BE2C (cell line): ENCODE measurements at regions not wholly inside any gene's neighbourhood (a gene's known extent, or its start where the extent isn't known, plus 50 kb on each side); places are given as distances from the start of the nearest gene placed in this dataset.

Experiments
- DNase-seq: peaks from one replicate; pipeline ENCODE4 v3.0.0-alpha.2; 2020
- H3K27me3 ChIP-seq: fragments of 250-450 bp; sonication (Bioruptor Pico); 2 replicates; pipeline ENCODE4 v1.5.1; 2020; ENCODE audit warnings: mild to moderate bottlenecking
- H3K36me3 ChIP-seq: fragments of 250-450 bp; sonication (Bioruptor Pico); 2 replicates; pipeline ENCODE4 v1.5.1; 2020; ENCODE audit warnings: mild to moderate bottlenecking
- H3K4me1 ChIP-seq: fragments of 250-450 bp; sonication (Bioruptor Pico); 2 replicates; pipeline ENCODE4 v1.5.1; 2020
- H3K4me3 ChIP-seq: 2 replicates; pipeline ENCODE4 v1.5.1; 2011; ENCODE audit warnings: low read depth, low read length
- H3K9me3 ChIP-seq: fragments of 250-450 bp; sonication (Bioruptor Pico); 2 replicates; pipeline ENCODE4 v1.5.1; 2020
- TF ChIP-seq, protein P1 (sequence below): IDR thresholded peaks from 2 replicates; pipeline ENCODE4 v1.5.1; 2012; ENCODE audit warnings: mild to moderate bottlenecking, low read depth, low read length

DNA sequence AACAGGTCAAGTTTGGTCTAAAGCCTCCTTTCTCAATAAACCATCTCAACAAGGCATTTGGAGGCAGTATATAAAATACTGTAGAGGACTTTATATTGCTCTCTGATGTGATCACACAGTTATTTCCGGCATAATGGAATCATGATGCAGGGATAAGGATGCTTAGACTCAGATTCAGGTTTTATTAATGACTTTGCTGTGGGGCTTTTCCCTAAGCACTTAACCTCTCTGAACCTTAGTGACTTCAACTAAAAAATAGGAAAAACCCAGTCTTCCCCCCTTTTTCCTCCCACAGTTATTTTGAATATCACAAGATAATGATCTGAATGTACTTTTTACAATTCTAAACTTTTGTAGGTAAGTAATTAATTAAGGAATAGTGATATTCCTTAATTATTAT, 94.8 kb upstream of the TENM4 start:
- Histone ChIP-seq H3K27me3 (no peaks in the 10 kb centered on the region), H3K4me1 (no peaks in the 10 kb centered on the region)
- no peak for DNase-seq

DNA sequence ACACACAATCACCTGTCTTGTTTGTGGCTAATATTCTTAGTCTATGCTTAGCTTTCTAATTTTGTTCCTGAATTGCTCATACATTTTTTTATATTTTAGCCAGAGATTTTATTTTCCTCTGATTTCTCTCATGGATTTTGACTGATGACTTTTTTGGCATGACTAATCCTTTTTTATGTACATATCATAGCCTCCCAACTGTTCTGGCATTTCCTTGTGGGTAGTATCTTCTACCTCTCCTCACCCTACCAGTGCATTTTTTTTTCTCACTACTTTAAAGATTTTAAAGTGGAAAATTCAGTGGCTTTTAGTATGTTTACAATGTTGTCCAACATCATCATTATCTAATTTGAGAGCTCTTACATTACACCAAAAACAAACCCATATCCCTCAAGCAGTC, 84.4 kb upstream of the TENM4 start:
- DNase-seq, result no peak
- H3K4me3 ChIP-seq, result no peak overlapping the region
- H3K9me3 ChIP-seq, result no peaks in the 10 kb centered on the region
- no peaks in the 10 kb centered on the region for H3K36me3 ChIP-seq
- 0 out of 2 replicates have a peak, but pooled peaks cover 3% of the 10 kb centered on the region for H3K27me3 ChIP-seq
- TF ChIP-seq, protein P1, sequence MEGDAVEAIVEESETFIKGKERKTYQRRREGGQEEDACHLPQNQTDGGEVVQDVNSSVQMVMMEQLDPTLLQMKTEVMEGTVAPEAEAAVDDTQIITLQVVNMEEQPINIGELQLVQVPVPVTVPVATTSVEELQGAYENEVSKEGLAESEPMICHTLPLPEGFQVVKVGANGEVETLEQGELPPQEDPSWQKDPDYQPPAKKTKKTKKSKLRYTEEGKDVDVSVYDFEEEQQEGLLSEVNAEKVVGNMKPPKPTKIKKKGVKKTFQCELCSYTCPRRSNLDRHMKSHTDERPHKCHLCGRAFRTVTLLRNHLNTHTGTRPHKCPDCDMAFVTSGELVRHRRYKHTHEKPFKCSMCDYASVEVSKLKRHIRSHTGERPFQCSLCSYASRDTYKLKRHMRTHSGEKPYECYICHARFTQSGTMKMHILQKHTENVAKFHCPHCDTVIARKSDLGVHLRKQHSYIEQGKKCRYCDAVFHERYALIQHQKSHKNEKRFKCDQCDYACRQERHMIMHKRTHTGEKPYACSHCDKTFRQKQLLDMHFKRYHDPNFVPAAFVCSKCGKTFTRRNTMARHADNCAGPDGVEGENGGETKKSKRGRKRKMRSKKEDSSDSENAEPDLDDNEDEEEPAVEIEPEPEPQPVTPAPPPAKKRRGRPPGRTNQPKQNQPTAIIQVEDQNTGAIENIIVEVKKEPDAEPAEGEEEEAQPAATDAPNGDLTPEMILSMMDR, result no peak
- no peaks in the 10 kb centered on the region for H3K4me1 ChIP-seq

More for the DNA sequence above, 94.8 kb upstream of the TENM4 start:
- Histone ChIP-seq H3K36me3 (no peaks in the 10 kb centered on the region), H3K4me3 (no peak overlapping the region), H3K9me3 (no peaks in the 10 kb centered on the region)
- TF ChIP-seq, protein P1, result no peak

DNA sequence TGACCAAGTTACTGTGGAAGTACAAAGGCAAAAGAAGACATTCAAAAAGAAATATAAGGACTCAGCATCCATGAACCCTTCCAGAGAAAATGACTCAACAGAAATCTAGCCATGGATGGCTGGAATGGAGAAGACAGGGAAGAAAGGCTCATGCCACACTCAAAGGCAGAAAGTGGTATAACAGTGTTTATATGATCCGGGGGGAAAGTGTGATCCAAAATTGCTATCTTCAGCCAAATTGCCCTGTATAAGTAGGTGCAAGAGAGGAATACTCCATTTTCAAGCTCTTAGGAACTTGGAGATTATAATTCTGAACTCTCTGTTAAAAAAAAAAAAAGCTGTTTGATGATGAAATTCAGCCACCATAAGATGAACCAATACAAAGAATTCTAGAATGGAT, 81.8 kb upstream of the TENM4 start:
- TF ChIP-seq, protein P1, result no peak
- Histone ChIP-seq H3K36me3 (no peaks in the 10 kb centered on the region), H3K4me1 (no peaks in the 10 kb centered on the region), H3K4me3 (no peak overlapping the region), H3K9me3 (no peaks in the 10 kb centered on the region), H3K27me3 (0 out of 2 replicates have a peak, but pooled peaks cover 3% of the 10 kb centered on the region)
- DNase-seq, result no peak

DNA sequence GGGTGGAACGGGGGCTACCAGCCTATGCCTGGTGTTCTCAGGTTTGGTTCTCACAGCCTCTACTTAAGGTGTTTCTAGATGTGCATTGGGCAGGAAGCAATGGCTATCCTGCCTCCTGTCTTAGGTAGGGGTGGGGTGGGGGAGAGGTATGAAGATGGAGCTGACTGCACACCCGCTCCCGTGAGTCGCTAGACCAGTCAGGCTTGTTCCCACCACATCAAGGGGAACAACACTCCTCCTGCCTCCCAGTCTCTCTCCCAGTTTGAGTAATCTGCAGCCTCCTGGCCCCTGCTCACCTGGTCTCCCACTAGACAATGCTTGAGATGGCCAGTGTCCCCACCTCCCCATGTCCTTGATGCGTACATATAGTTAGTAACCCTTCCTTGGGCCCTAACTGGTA, 79.3 kb upstream of the TENM4 start:
- no peak overlapping the region for H3K4me3 ChIP-seq
- H3K36me3 ChIP-seq, result no peaks in the 10 kb centered on the region
- no peaks in the 10 kb centered on the region for H3K4me1 ChIP-seq
- H3K27me3 ChIP-seq, result 0 out of 2 replicates have a peak, but pooled peaks cover 3% of the 10 kb centered on the region
- TF ChIP-seq, protein P1, result no peak
- no peaks in the 10 kb centered on the region for H3K9me3 ChIP-seq
- no peak for DNase-seq

DNA sequence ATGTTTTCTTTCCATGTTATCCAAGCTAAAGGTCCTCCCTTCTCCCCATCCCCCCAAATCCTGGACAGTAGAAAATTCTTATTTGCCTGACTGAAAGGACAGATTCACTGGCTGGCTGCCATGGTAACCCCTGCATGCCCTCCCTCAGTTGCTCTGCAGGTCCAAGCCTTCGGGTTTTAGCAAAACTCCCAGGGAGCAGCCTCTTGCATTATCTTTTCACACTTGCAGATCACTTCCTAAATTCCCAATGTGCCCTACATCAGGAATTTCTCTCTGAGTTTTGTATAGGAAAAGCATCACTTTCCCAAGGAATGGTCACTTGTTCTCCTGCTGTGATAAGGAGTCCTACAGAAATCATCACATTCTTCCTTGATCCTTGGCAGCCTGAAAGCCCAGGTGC, 75.0 kb upstream of the TENM4 start:
- no peak overlapping the region for H3K4me3 ChIP-seq
- no peak for DNase-seq
- no peaks in the 10 kb centered on the region for H3K36me3 ChIP-seq
- no peaks in the 10 kb centered on the region for H3K9me3 ChIP-seq
- peaks cover 13% of the 10 kb centered on the region for H3K4me1 ChIP-seq
- no peaks in the 10 kb centered on the region for H3K27me3 ChIP-seq
- TF ChIP-seq, protein P1, result no peak

DNA sequence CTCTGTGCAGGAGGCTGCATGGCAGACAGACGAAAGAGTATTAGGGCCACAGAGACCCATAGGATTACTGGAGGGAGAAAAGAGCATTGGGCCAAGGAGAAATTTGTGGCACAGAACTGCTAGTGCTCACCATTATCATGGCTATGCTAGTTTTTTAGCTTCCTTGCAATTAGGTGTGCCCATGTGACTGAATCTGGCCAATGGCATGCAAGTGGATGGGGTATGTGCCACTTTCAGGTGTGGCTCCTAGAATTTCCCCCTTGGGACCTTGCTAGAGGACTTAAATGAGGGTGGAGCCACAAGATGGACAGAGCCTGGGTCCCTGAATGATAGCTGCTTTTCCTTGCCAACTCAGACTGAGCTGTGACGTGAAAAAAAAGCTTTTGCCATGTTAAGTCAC, 73.9 kb upstream of the TENM4 start:
- no peaks in the 10 kb centered on the region for H3K36me3 ChIP-seq
- no peak overlapping the region for H3K4me3 ChIP-seq
- H3K9me3 ChIP-seq, result no peaks in the 10 kb centered on the region
- DNase-seq, result no peak
- peaks cover 13% of the 10 kb centered on the region for H3K4me1 ChIP-seq
- TF ChIP-seq, protein P1, result no peak
- H3K27me3 ChIP-seq, result no peaks in the 10 kb centered on the region
